Peyer's patch (tissue), 4 donors: ENCODE measurements at regions not wholly inside any gene's neighbourhood (a gene's known extent, or its start where the extent isn't known, plus 50 kb on each side); places are given as distances from the start of the nearest gene placed in this dataset.
"Not testable (repeated sequence)": the region's sequence is repeated elsewhere in the genome, so short reads cannot be mapped to it uniquely, and the experiment has no call there.

Experiments used
- CTCF ChIP-seq, 6 experiments: fragments of 450-650 bp in 4 of 6; fragments of 200-600 bp in 2 of 6; sonication (generic) in 1 of 6; IDR thresholded peaks; one replicate each; pipeline ENCODE4 v1.5.1; 2017 to 2019; ENCODE audit warnings: antibody characterized with exemption in 6 of 6, mild to moderate bottlenecking in 3 of 6, moderate library complexity in 1 of 6
- POLR2A ChIP-seq, 2 donors: fragments of 450-650 bp; IDR thresholded peaks; one replicate each; pipeline ENCODE4 v1.5.1; 2017; ENCODE audit warnings: antibody characterized with exemption in 2 of 2, mild to moderate bottlenecking in 2 of 2, moderate library complexity in 2 of 2

DNA sequence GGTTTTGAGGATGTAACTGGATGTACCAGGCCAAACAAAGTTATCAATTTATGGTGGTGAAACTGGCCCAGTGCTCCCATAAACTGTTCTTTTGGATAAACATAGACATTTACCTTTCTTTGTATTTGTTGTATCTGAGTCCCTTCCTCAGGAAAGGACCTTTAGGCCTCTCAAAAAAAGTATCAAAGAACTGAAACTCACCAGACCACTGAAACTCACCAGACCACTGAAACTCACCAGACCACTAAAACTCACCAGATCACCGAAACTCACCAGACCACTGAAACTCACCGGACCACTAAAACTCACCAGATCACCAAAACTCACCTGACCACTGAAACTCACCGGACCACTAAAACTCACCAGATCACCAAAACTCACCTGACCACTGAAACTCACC, 597.6 kb upstream of the GOT2 start:
- not testable (repeated sequence) for TF ChIP-seq CTCF, POLR2A (IDR thresholded peaks at IDR 0.05)
